GM19025 (cell line): ENCODE measurements at regions not wholly inside any gene's neighbourhood (a gene's known extent, or its start where the extent isn't known, plus 50 kb on each side); places are given as distances from the start of the nearest gene placed in this dataset.

Experiments
- ATAC-seq: cut with Tn5 transposase; IDR thresholded peaks from one replicate; pipeline ENCODE4 v1.9.1; 2021; ENCODE audit warnings: mild to moderate bottlenecking, low read depth, moderate library complexity; ENCODE audit not compliant: unreplicated experiment

DNA sequence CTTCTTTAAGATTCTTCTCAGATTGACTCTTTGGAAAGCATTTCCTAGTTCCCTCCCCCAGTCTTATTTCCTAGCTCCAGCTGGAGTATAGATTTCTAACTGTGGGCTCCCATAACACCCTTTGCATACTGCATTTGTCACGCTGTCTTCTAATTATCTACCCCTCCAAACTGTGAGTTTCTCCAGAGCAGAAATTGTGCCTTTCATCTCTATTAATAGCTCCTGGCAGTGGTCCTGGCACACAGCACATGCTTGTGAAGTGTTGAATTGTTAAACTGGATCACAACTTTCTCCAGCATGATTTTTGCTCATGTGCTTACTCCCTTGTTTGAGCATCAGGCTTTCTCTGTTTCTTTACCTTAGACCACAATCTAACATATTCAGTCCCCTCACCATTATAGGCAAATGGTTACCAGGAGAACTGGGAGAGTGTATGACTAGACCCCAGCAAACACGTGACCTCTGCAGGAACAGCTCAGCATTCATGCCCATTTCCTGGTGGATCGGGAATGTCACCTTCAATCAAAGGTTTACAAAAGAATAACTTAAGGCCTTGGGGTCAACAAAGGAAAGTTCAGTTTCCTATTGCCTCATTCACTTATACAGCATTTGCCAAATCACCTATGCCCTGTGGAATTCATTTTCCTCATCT lies 175.7 kb upstream of the TANK start:
- no peak for ATAC-seq

- no peak for ATAC-seq
Observed at GRCh38 chr2:160989778-160990177, 170.4 kb upstream of the TANK start.

DNA sequence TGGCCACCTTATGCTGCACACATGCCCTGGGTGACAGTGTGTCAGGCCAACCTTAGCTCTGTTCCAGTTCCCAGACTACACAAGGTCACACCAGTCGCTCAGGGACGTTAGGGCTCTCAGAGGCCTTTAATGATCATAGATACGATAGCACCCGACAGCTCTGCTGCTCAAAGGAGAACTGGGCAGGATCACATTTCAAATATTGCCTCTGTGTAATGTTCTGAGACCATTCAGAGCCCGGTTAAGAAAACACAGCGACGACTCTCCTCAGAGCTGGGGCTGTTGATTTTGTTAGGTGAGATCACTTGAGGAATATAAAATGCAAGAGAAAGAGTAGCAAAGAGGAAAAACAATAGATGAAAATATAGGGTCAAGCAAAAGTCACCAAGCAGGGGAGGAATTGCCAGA lies 166.6 kb upstream of the TANK start:
- ATAC-seq = no peak

DNA sequence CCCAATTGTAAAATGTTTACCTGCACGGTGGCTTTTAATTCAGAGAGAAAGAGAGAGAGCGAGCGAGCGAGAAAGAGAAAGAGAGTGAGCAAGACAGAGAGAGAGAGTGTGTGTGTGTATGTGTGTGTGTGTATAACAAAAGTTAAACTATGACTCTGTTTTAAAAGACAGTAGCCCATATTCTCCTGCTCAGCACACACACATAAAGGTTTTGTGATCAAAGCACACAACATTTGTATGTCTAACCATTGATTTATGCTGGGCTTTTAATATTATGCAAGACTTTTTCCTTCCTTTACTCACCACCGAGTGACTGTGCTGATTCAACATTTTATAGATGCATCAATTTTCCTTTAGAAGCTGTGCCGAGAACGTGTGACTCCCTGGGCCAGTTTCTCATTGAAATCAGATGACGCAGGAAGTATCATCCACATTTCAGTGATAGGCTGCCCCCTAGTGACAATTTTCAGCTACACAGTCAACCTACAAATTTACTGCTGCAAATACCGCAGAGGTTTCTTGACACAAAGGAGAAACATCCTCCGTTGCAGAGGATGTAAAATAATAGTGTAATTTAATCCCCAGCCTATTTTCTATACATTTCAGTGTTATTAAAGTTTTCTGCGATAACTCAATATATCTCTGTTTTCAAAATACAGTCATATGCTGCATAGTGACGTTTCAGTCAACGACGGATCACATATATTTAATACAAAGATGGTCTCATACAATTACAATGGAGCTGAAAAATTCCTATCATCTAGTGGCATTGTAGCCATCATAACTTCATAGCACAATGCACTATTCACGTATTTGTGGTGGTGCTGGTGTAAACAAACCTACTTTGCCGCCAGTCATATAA lies 165.9 kb upstream of the TANK start:
- peak; percentile 64 for ATAC-seq

- no peak for ATAC-seq
Observed at GRCh38 chr2:160996584-160996983, 163.6 kb upstream of the TANK start.

DNA sequence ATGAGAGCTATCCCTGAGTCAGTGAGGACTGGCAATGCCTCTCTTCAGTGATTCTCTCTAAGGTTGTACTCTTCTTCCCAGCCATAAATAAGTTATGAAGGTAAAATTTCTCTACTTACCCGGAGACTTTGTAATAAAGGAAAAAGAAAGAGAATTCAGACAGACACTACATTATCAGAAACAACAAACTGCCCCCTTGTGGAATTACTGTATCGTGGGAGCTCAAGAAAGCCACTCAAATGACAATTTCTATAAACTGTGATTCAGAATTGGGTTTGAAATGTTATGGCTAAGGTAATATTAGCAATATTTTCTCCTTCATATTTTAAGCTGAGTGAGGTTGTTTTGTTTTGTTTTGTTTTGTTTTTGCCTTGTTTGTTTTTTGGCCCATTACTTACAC lies 155.8 kb upstream of the TANK start:
- ATAC-seq = no peak

DNA sequence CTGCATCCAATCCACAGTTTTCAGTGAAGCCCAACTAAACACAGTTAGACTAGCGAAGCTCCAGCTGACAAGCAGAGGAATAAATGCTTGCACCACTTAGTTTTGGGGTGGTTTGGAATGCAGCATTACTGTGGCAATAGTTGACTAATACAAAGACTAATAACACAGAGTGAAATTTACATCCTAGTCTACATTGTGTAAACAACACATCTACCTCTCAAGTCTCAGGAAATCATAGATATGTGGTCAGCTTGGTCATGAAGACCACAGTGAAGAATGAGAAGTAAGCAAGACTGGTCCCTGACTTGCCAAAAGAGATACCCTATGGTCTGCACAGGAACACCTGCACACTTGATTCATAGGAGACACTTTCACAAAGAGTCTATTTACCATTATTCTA lies 155.1 kb upstream of the TANK start:
- ATAC-seq = no peak

- no peak for ATAC-seq
Observed at GRCh38 chr2:161008311-161008710, 151.9 kb upstream of the TANK start.

GRCh38 chr2:161010503-161011015 lies 149.7 kb upstream of the TANK start:
- no peak for ATAC-seq

DNA sequence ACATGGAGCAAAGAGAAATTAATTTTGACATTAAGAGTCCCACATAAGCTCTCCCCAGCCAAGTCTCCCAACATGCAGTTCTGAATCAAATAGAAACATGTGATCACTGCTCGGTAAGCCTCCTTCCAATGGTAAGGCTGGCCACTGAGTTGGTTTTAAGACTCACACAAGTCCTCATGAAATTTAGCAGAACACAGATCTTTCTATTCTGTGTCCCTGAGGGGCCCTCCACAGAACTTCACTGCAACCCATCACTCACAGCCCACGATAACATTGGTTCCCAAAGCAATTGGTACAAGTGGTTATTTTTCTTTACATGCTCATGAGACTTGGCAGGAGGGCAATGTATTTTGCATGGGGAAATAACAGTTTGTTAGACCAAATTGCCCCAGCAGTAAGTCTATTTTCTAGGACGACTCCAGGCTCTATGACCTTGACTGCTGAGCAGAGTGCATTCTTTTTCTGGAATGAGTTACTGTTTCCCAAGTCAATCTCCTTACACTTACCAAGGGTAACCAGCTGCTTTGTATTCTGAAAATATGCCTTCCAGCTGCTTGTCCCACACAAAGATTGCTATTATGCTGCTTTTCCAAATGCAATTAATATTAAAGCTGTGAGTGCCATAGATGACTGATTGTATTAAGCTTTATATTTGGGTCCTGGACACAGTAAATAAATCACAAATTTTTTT lies 142.3 kb upstream of the TANK start:
- no peak for ATAC-seq

DNA sequence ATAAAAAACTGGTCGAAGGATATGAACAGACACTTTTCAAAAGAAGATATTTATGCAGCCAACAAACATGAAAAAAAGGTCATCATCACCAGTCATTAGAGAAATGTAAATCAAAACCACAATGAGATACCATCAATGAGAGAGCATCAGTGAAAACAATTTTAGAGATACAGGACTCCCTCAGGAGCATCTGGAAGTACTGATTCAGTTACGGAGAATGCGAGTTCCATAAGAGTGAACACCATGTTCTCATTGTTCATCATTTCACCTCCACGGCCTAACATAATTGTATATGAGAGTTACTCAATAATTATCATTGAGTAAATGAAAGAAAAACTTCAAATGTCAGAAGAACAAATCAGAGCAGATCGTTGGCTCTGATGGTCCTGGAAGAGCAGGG lies 140.9 kb upstream of the TANK start:
- ATAC-seq = no peak

GRCh38 chr2:161020437-161020836 lies 139.8 kb upstream of the TANK start:
- no peak for ATAC-seq

- ATAC-seq = no peak
Observed at GRCh38 chr2:161028581-161028980, 131.6 kb upstream of the TANK start.

GRCh38 chr2:161029321-161029720 lies 130.9 kb upstream of the TANK start:
- ATAC-seq = no peak

DNA sequence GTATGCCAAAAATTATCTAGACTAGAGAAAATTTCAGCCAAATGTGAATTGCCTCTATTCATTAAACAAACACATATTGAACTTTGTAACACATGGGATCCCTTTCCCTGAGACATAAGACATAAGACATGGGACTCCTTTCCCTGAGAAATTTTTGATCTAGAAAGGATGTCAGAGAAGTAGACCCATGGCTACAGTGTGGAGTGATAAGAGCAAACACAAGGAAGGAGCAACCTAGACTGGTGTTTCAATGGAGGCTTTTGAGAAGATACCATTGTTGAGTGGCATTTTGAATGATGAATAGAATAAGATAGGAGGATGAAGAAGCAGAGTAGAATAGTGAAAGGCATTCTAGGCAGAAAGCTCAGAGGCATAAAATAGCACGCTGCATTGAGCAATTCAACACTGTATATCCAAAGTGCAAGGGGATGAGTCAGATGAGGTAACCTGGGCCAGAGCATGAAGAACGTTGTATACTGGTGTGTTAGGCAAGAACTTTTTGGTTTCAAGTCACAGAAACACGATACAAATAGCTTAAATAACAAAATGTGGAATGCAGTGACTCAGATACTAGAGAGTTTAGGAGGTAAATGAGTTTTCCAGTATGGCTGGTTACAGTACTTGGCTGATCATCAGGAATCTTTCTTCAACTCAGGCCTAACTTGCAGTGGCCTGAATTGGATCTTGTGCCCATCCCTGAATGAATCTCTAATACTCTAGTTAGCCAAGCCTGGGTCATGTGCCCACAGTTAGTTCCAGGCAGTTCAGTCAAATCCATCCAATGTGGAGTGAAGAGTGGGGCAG lies 129.8 kb upstream of the TANK start:
- ATAC-seq = no peak

GRCh38 chr2:161031511-161031910 lies 128.7 kb upstream of the TANK start:
- ATAC-seq = no peak

GRCh38 chr2:161032635-161033034 lies 127.6 kb upstream of the TANK start:
- ATAC-seq = no peak

- ATAC-seq = no peak
Observed at GRCh38 chr2:161033059-161033660, 127.1 kb upstream of the TANK start.

GRCh38 chr2:161036926-161037325 lies 123.3 kb upstream of the TANK start:
- ATAC-seq = no peak

DNA sequence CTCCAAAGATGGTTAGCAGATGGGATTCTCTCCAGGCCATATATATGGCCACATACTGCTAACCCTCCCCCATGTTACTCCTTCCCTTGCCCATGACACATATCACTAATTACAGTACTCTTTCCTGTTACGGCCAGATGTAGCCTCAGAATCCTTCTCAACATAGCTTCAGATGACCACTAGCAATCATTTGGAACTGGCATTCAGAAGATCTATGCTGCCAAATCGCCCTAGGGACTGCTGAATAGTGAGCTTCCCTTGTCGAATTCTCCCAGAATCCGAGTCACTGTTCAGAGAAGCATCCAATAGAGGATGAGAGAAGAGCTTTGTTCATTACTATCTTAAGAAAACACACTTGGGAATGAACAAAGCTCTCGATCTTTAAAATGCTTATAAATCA lies 121.2 kb upstream of the TANK start:
- no peak for ATAC-seq
